HCT116 (cell line): ENCODE measurements at regions not wholly inside any gene's neighbourhood (a gene's known extent, or its start where the extent isn't known, plus 50 kb on each side); places are given as distances from the start of the nearest gene placed in this dataset.

Experiments
- ATAC-seq: fragments of 200-7000 bp; cut with Tn5 transposase; 2 replicates; pipeline ENCODE4 v1.9.1; 2020; ENCODE audit warnings: mild to moderate bottlenecking, moderate library complexity
- BruUV-seq: library from RNA; stranded (reverse); fragments of 400-500 nt; replicated peaks from 2 replicates; lab custom pipeline; 2021; lab: Mats Ljungman, UMichigan
- CTCF ChIA-PET: fragments of 300-600 bp; sonication (Branson Sonifier 250); formaldehyde crosslinking; loops from one replicate; lab custom pipeline; 2021; ENCODE audit warnings: antibody characterized with exemption; lab: Charles Lee
- POLR2A ChIA-PET: fragments of 300-600, 350-600 bp; sonication (Branson Sonifier 250); formaldehyde crosslinking; loops from one replicate; lab custom pipeline; 2021; ENCODE audit warnings: antibody characterized with exemption; lab: Charles Lee
- RAD21 ChIA-PET, 2 experiments: fragments of 300-600 bp; sonication (Branson Sonifier 250); formaldehyde crosslinking; loops; one replicate each; lab custom pipeline; 2023; ENCODE audit warnings: low total read pairs in 2 of 2; ENCODE audit not compliant: uncharacterized antibody in 2 of 2, unreplicated experiment in 2 of 2, low non-redundant PET in 1 of 2; lab: Charles Lee
- DNase-seq: peaks from one replicate; pipeline ENCODE4 v3.0.0-alpha.2; 2010; ENCODE audit warnings: low read depth, low spot score
- H2AFZ ChIP-seq: fragments of 200-600 bp; shearing (Covaris generic), sonication (generic); 2 replicates; pipeline ENCODE4 v1.6.1; 2017; ENCODE audit warnings: low read depth, mixed run types, mixed read lengths, antibody characterized with exemption, low read length; ENCODE audit not compliant: poor library complexity, severe bottlenecking
- H3K27ac ChIP-seq: 2 replicates; pipeline ENCODE4 v1.5.1; 2012; ENCODE audit warnings: low read depth, low read length
- H3K27me3 ChIP-seq: fragments of 200-600 bp; sonication (generic); 2 replicates; pipeline ENCODE4 v1.6.1; 2016; ENCODE audit warnings: mixed run types, low read length, mixed read lengths; ENCODE audit not compliant: insufficient read depth
- H3K36me3 ChIP-seq, 2 experiments: fragments of 200-500 bp in 1 of 2; fragments of 200-600 bp in 1 of 2; sonication (Bioruptor generic) in 1 of 2; sonication (generic) in 1 of 2; 2 replicates each; pipeline versions ENCODE4 v1.5.1 to v1.6.1; 2014 to 2016; ENCODE audit warnings: low read length in 2 of 2, inconsistent platforms in 1 of 2, mixed read lengths in 1 of 2, mixed run types in 1 of 2; ENCODE audit not compliant: insufficient read depth in 2 of 2, control insufficient read depth in 1 of 2
- H3K4me1 ChIP-seq, 2 experiments: fragments of 200-600 bp in 1 of 2; sonication (generic) in 1 of 2; 2 replicates each; pipeline versions ENCODE4 v1.5.1 to v1.6.1; 2012 to 2017; ENCODE audit warnings: low read length in 2 of 2, inconsistent platforms in 1 of 2, mild to moderate bottlenecking in 1 of 2, mixed read lengths in 1 of 2, mixed run types in 1 of 2, moderate library complexity in 1 of 2; ENCODE audit not compliant: insufficient read depth in 2 of 2, control insufficient read depth in 1 of 2
- H3K4me2 ChIP-seq: fragments of 200-600 bp; sonication (generic); 2 replicates; pipeline ENCODE4 v1.6.1; 2017; ENCODE audit warnings: mixed run types, low read length, mixed read lengths
- H3K4me3 ChIP-seq, 2 experiments: fragments of 200-600 bp in 1 of 2; sonication (generic) in 1 of 2; replicated peaks in 1 of 2; 2 replicates each; pipeline ENCODE4 v1.5.1; 2011 to 2016; ENCODE audit warnings: low read length in 2 of 2, control low read depth in 1 of 2, low read depth in 1 of 2, mild to moderate bottlenecking in 1 of 2, mixed read lengths in 1 of 2, mixed run types in 1 of 2
- H3K79me2 ChIP-seq: fragments of 200-600 bp; sonication (generic); 2 replicates; pipeline ENCODE4 v1.6.1; 2017; ENCODE audit warnings: mild to moderate bottlenecking, mixed run types, low read length, moderate library complexity, mixed read lengths; ENCODE audit not compliant: insufficient read depth
- H3K9ac ChIP-seq: fragments of 200-600 bp; sonication (generic); 2 replicates; pipeline ENCODE4 v1.6.1; 2016; ENCODE audit warnings: low read length, mixed read lengths
- H3K9me2 ChIP-seq: fragments of 200-600 bp; sonication (generic), shearing (Covaris generic); 2 replicates; pipeline ENCODE4 v1.6.1; 2017; ENCODE audit warnings: mixed run types, mild to moderate bottlenecking, moderate library complexity; ENCODE audit not compliant: insufficient read depth
- H3K9me3 ChIP-seq, 2 experiments: fragments of 200-500 bp in 1 of 2; fragments of 200-600 bp in 1 of 2; sonication (Bioruptor generic) in 1 of 2; sonication (generic) in 1 of 2; 2 replicates each; pipeline ENCODE4 v1.6.1; 2014 to 2017; ENCODE audit warnings: low read length in 2 of 2, mixed read lengths in 2 of 2, inconsistent platforms in 1 of 2, low read depth in 1 of 2, mild to moderate bottlenecking in 1 of 2, mixed run types in 1 of 2, moderate library complexity in 1 of 2; ENCODE audit not compliant: control insufficient read depth in 1 of 2, insufficient read depth in 1 of 2
- H4K20me1 ChIP-seq: fragments of 200-600 bp; sonication (generic), shearing (Covaris generic); 2 replicates; pipeline ENCODE4 v1.6.1; 2017; ENCODE audit warnings: mixed run types, mild to moderate bottlenecking, moderate library complexity; ENCODE audit not compliant: insufficient read depth
- CEBPB ChIP-seq: IDR thresholded peaks from 2 replicates; pipeline ENCODE4 v1.6.1; 2012; ENCODE audit warnings: low read depth
- ELF1 ChIP-seq: IDR thresholded peaks from 2 replicates; pipeline ENCODE4 v1.6.1; 2012; ENCODE audit warnings: low read depth, borderline replicate concordance
- EZH2 ChIP-seq: fragments of 200-600 bp; sonication (generic); IDR thresholded peaks from 2 replicates; pipeline ENCODE4 v1.6.1; 2017; ENCODE audit warnings: antibody characterized with exemption, mixed run types
- EZH2phosphoT487 ChIP-seq: fragments of 200-600 bp; IDR thresholded peaks from 2 replicates; pipeline ENCODE4 v1.6.1; 2018; ENCODE audit warnings: antibody characterized with exemption, borderline replicate concordance
- JUND ChIP-seq: IDR thresholded peaks from 2 replicates; pipeline ENCODE4 v1.6.1; 2012
- POLR2A ChIP-seq: IDR thresholded peaks from 2 replicates; pipeline ENCODE4 v1.7.0; 2011; ENCODE audit warnings: borderline replicate concordance; ENCODE audit not compliant: insufficient read depth, insufficient read length; ENCODE audit errors: extremely low read depth
- POLR2AphosphoS5 ChIP-seq: IDR thresholded peaks from 2 replicates; pipeline ENCODE4 v1.6.1; 2011; ENCODE audit warnings: mild to moderate bottlenecking, low read depth, low read length, moderate library complexity
- SP1 ChIP-seq: IDR thresholded peaks from 2 replicates; pipeline ENCODE4 v1.6.1; 2012; ENCODE audit warnings: low read depth
- SRF ChIP-seq: IDR thresholded peaks from 2 replicates; pipeline ENCODE4 v1.6.1; 2012; ENCODE audit warnings: low read depth
- TCF7L2 ChIP-seq: IDR thresholded peaks from 2 replicates; pipeline ENCODE4 v1.7.0; 2011; ENCODE audit warnings: borderline replicate concordance, inconsistent platforms; ENCODE audit not compliant: insufficient read depth, insufficient read length; ENCODE audit errors: extremely low read depth
- intact Hi-C: fragments of 100-400 bp; cut with micrococcal nuclease; formaldehyde crosslinking; loops from 2 replicates; pipeline ENCODE4 v1.10.0; 2022
- TF ChIP-seq, protein P1 (sequence below): IDR thresholded peaks from 2 replicates; pipeline ENCODE4 v1.6.1; 2012
- TF ChIP-seq, protein P2 (sequence below): IDR thresholded peaks from 2 replicates; pipeline ENCODE4 v1.6.1; 2011; ENCODE audit warnings: mild to moderate bottlenecking, low read length, moderate library complexity; ENCODE audit not compliant: insufficient replicate concordance; ENCODE audit errors: extremely low read depth

DNA sequence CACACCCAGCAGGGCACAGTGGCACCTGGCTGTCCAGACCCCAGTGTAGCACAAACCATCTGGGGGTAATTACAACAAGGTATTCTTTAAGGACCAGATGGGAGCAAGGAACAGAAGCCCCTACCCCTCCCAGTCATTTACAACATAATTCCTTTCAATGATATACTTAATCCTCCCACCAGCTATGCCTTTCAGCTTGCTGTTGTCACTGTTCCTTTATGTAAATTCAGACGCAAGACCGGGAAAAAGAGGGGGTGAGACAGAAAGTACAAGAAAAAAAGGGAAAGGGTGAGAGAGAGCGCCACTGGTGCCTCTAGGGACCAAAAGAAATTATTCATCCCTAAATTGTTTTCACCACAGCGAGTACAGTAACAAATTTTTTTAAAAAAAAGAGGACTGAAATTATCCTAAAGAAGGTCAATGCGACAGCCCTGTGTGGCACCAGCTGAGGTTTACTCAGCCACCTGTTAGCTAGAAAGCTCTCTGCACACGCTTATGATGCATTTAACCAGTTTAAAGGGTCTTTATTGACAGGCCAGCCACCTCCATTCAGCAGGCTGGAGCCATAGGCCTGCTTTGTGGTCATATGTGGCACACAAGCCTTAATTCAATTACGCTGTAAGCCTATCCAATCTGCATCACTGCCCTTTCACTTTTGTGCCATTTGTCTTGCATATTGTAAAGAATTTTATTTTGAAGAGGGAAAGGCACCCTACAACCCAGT lies 210.2 kb upstream of the ISL1 start:
- DNase-seq (no peak), ATAC-seq (no peak)
- no peak overlapping the region for H3K9ac ChIP-seq
- no peaks in the 10 kb centered on the region for H3K36me3 ChIP-seq
- H4K20me1 ChIP-seq, result no peaks in the 10 kb centered on the region
- no peaks in the 10 kb centered on the region for H3K9me2 ChIP-seq
- H3K27ac ChIP-seq, result no peak overlapping the region
- TF ChIP-seq EZH2phosphoT487, result no peak
- TF ChIP-seq, protein P1, sequence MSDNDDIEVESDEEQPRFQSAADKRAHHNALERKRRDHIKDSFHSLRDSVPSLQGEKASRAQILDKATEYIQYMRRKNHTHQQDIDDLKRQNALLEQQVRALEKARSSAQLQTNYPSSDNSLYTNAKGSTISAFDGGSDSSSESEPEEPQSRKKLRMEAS, result no peak
- no peak for TF ChIP-seq POLR2A
- no peak for TF ChIP-seq SRF
- TF ChIP-seq, protein P2, sequence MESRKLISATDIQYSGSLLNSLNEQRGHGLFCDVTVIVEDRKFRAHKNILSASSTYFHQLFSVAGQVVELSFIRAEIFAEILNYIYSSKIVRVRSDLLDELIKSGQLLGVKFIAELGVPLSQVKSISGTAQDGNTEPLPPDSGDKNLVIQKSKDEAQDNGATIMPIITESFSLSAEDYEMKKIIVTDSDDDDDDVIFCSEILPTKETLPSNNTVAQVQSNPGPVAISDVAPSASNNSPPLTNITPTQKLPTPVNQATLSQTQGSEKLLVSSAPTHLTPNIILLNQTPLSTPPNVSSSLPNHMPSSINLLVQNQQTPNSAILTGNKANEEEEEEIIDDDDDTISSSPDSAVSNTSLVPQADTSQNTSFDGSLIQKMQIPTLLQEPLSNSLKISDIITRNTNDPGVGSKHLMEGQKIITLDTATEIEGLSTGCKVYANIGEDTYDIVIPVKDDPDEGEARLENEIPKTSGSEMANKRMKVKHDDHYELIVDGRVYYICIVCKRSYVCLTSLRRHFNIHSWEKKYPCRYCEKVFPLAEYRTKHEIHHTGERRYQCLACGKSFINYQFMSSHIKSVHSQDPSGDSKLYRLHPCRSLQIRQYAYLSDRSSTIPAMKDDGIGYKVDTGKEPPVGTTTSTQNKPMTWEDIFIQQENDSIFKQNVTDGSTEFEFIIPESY, result no peak
- no peak for TF ChIP-seq JUND
- no peak for TF ChIP-seq POLR2AphosphoS5
- TF ChIP-seq CEBPB, result no peak
- TF ChIP-seq SP1, result no peak
- TF ChIP-seq EZH2, result no peak
- TF ChIP-seq ELF1, result no peak
- no peak for TF ChIP-seq TCF7L2
- no peak overlapping the region for H2AFZ ChIP-seq
- BruUV-seq, result no TSS peak
- H3K4me3 ChIP-seq, result no peak overlapping the region
- RAD21 ChIA-PET, result no interaction called here
- H3K4me2 ChIP-seq, result no peak overlapping the region
- no peaks in the 10 kb centered on the region for H3K79me2 ChIP-seq
- H3K9me3 ChIP-seq, result no peaks in the 10 kb centered on the region; a peak in 1 of 4 replicates
- H3K4me1 ChIP-seq, result no peaks in the 10 kb centered on the region
- no peaks in the 10 kb centered on the region for H3K27me3 ChIP-seq
- POLR2A ChIA-PET, result no interaction called here
- intact Hi-C loops, result no loop called here
- CTCF ChIA-PET, result no interaction called here
